Kidney epithelial cell (primary cell): ENCODE measurements at regions not wholly inside any gene's neighbourhood (a gene's known extent, or its start where the extent isn't known, plus 50 kb on each side); places are given as distances from the start of the nearest gene placed in this dataset.

Experiments used
- DNase-seq: peaks from one replicate; pipeline ENCODE4 v3.0.0-alpha.2; 2010; ENCODE audit warnings: low read depth
- H3K27me3 ChIP-seq: 2 replicates; pipeline ENCODE4 v1.6.0; 2011; ENCODE audit warnings: low read length; ENCODE audit not compliant: control insufficient read depth, insufficient read depth
- H3K36me3 ChIP-seq: 2 replicates; pipeline ENCODE4 v1.5.1; 2011; ENCODE audit warnings: low read length; ENCODE audit not compliant: control insufficient read depth, insufficient read depth
- H3K4me3 ChIP-seq: 2 replicates; pipeline ENCODE4 v1.5.1; 2011; ENCODE audit warnings: low read depth, mild to moderate bottlenecking, control low read depth, low read length
- CTCF ChIP-seq: IDR thresholded peaks from 2 replicates; pipeline ENCODE4 v1.5.1; 2011; ENCODE audit warnings: mild to moderate bottlenecking, moderate library complexity, low read length, control low read depth, inconsistent platforms; ENCODE audit not compliant: insufficient read depth, poor library complexity, severe bottlenecking

DNA sequence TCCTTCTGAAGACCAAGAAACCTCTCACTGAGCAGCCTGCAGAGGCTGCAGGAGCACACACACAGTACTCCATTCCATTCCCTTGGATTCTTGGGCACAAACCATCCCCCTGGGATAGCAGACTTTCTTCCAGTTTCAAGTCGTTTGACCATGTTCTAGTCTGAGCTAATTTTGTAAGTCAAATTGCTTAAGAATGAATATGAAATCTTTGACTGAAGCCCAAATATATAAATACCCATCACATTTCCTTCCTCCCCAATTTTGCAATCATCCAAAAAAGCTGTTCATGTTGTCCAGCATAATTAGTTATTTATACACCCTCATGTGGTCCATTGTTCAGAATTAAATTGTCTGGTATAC, 231.2 kb upstream of the TPRG1 start:
- Histone ChIP-seq H3K4me3 (no peak overlapping the region), H3K27me3 (no peaks in the 10 kb centered on the region), H3K36me3 (no peaks in the 10 kb centered on the region)
- no peak for TF ChIP-seq CTCF
- DNase-seq: no peak

- TF ChIP-seq CTCF: no peak
- no peak for DNase-seq
- Histone ChIP-seq H3K4me3 (no peak overlapping the region), H3K27me3 (no peaks in the 10 kb centered on the region), H3K36me3 (no peaks in the 10 kb centered on the region)
Observed at GRCh38 chr3:188941103-188941502, 230.7 kb upstream of the TPRG1 start.

DNA sequence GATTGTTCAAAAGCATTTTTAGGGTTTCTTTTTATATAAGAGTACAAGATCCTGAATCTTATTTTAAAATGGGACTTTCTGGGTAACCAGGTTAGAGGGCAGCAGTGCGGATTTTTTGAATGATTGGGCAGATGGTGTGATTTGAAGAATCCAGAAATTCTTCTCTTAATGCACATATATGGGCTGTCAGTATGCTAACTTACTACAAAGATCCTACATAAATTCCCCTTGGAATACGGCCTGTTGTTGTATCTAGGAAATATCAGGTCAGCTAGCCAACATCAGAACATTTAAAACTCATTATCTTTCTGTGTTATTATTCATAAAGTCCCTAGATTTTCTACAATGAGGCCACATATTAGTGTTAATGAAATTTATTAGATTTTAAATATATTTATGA, 229.6 kb upstream of the TPRG1 start:
- no peak overlapping the region for H3K4me3 ChIP-seq
- no peak for DNase-seq
- H3K27me3 ChIP-seq: no peaks in the 10 kb centered on the region
- no peaks in the 10 kb centered on the region for H3K36me3 ChIP-seq
- no peak for TF ChIP-seq CTCF

DNA sequence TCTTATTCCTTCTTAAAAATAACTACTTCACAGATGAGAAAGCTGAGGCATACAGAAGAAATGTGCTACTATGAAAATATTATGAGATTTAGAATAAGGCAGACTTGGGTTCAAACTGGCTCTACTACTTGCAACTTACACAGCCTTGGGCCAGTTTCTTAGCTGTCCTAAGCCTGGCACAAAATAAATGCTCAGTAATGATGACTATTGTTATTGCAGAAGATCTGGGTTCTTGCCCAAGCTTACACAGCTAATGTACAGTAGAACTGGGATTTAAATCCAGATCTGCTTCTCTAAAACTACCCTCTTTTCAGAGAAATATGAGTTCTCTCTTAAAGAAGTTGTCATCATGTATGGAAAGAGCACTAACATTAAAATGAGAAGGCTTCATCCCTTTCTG, 228.2 kb upstream of the TPRG1 start:
- Histone ChIP-seq H3K27me3 (no peaks in the 10 kb centered on the region), H3K4me3 (no peak overlapping the region), H3K36me3 (no peaks in the 10 kb centered on the region)
- no peak for TF ChIP-seq CTCF
- DNase-seq: no peak

DNA sequence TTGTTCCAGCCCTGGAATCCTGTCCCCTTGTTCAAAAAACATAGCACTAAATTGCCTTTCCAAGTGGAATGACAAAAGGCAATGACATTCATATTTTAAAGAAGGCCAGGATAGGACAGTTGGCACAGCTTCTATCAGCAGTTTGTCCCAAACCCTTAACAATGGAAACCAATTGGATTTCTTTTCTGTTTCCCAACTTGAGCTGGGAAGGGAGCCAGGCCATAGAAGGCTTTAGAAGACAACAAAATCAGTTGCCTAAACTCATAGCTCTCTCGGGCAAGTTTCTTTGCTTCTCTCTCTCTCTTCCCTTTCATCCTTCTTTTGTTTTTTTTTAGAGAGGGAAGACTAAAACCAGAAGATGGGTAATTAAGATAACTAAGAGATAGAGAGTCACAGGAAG, 227.7 kb upstream of the TPRG1 start:
- no peak overlapping the region for H3K4me3 ChIP-seq
- no peaks in the 10 kb centered on the region for H3K27me3 ChIP-seq
- TF ChIP-seq CTCF: no peak
- DNase-seq: no peak
- no peaks in the 10 kb centered on the region for H3K36me3 ChIP-seq

GRCh38 chr3:188946351-188947240, 225.2 kb upstream of the TPRG1 start:
- H3K36me3 ChIP-seq: no peaks in the 10 kb centered on the region
- no peaks in the 10 kb centered on the region for H3K27me3 ChIP-seq
- DNase-seq: no peak
- H3K4me3 ChIP-seq: peak overlapping the region; percentile 40
- no peak for TF ChIP-seq CTCF
